C4-2B (cell line): ENCODE measurements at regions not wholly inside any gene's neighbourhood (a gene's known extent, or its start where the extent isn't known, plus 50 kb on each side); places are given as distances from the start of the nearest gene placed in this dataset.

ENCODE experiments used
- ZFX ChIP-seq: fragments of 450-650 bp; IDR thresholded peaks from 2 replicates; pipeline ENCODE4 v1.6.1; 2017
- TF ChIP-seq, protein P1 (sequence below): fragments of 450-650 bp; conservative IDR thresholded peaks from 2 replicates; pipeline ENCODE4 v1.5.1; 2017; ENCODE audit warnings: mild to moderate bottlenecking

DNA sequence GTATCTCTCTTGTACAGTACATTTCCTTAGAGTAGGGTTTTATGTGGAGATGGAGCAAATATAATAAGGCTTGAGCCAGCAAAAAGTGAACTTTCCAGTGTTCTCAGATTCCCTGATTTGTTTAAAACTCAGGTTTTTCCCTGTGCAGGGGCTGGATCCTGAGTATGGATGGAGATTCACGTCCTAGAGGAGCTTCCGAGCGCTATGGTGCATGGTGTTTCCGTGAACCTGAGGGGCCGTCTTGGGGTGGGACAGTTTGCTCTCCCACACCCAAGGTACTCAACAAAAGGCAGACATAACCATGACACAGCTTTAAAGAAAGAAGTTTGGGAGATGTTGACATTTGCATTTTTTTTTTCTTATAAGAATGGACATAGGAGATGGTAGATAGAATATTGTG lies 122.5 kb downstream of the SEC23IP start:
- TF ChIP-seq ZFX, result no peak
- TF ChIP-seq, protein P1, sequence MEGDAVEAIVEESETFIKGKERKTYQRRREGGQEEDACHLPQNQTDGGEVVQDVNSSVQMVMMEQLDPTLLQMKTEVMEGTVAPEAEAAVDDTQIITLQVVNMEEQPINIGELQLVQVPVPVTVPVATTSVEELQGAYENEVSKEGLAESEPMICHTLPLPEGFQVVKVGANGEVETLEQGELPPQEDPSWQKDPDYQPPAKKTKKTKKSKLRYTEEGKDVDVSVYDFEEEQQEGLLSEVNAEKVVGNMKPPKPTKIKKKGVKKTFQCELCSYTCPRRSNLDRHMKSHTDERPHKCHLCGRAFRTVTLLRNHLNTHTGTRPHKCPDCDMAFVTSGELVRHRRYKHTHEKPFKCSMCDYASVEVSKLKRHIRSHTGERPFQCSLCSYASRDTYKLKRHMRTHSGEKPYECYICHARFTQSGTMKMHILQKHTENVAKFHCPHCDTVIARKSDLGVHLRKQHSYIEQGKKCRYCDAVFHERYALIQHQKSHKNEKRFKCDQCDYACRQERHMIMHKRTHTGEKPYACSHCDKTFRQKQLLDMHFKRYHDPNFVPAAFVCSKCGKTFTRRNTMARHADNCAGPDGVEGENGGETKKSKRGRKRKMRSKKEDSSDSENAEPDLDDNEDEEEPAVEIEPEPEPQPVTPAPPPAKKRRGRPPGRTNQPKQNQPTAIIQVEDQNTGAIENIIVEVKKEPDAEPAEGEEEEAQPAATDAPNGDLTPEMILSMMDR, result no peak
